GM21423 (cell line): ENCODE measurements at regions not wholly inside any gene's neighbourhood (a gene's known extent, or its start where the extent isn't known, plus 50 kb on each side); places are given as distances from the start of the nearest gene placed in this dataset.
"Not testable (repeated sequence)": the region's sequence is repeated elsewhere in the genome, so short reads cannot be mapped to it uniquely, and the experiment has no call there.

Experiments used
- ATAC-seq: cut with Tn5 transposase; IDR thresholded peaks from one replicate; pipeline ENCODE4 v1.9.1; 2021; ENCODE audit warnings: mild to moderate bottlenecking, moderate library complexity; ENCODE audit not compliant: unreplicated experiment

- ATAC-seq: no peak
These were observed 78.8 kb downstream of the IGLL1 start for GRCh38 chr22:23501261-23501619.

GRCh38 chr22:23500508-23501260 lies 79.4 kb downstream of the IGLL1 start:
- ATAC-seq: no peak

- no peak for ATAC-seq
These were observed 80.1 kb downstream of the IGLL1 start for GRCh38 chr22:23499845-23500500.

- no peak for ATAC-seq
These were observed 81.0 kb downstream of the IGLL1 start for GRCh38 chr22:23498811-23499798.

- not testable (repeated sequence) for ATAC-seq
These were observed 82.2 kb downstream of the IGLL1 start for GRCh38 chr22:23497889-23498288.

GRCh38 chr22:23497016-23497885 lies 82.8 kb downstream of the IGLL1 start:
- ATAC-seq: no peak

GRCh38 chr22:23496445-23496833 lies 83.7 kb downstream of the IGLL1 start:
- no peak for ATAC-seq

- no peak for ATAC-seq
These were observed 84.3 kb downstream of the IGLL1 start for GRCh38 chr22:23495614-23496444.

- no peak for ATAC-seq
These were observed 85.2 kb downstream of the IGLL1 start for GRCh38 chr22:23494930-23495266.

GRCh38 chr22:23485490-23485889 lies 94.6 kb downstream of the IGLL1 start:
- ATAC-seq: no peak

GRCh38 chr22:23484651-23485050 lies 95.4 kb downstream of the IGLL1 start:
- no peak for ATAC-seq

GRCh38 chr22:23481369-23481768 lies 98.7 kb downstream of the IGLL1 start:
- no peak for ATAC-seq

GRCh38 chr22:23478175-23478574 lies 101.9 kb downstream of the IGLL1 start:
- no peak for ATAC-seq

- not testable (repeated sequence) for ATAC-seq
These were observed 105.6 kb downstream of the IGLL1 start for GRCh38 chr22:23474531-23474930.

GRCh38 chr22:23473901-23474300 lies 106.2 kb downstream of the IGLL1 start:
- no peak for ATAC-seq

GRCh38 chr22:23472376-23472775 lies 107.7 kb downstream of the IGLL1 start:
- ATAC-seq: not testable (repeated sequence)

- no peak for ATAC-seq
These were observed 108.4 kb downstream of the IGLL1 start for GRCh38 chr22:23471698-23472097.

GRCh38 chr22:23470811-23471389 lies 109.2 kb downstream of the IGLL1 start:
- no peak for ATAC-seq

- no peak for ATAC-seq
These were observed 112.3 kb downstream of the IGLL1 start for GRCh38 chr22:23467721-23468294.
